ENCODE measurements at regions not wholly inside any gene's neighbourhood (a gene's known extent, or its start where the extent isn't known, plus 50 kb on each side); places are given as distances from the start of the nearest gene placed in this dataset.
A peak's percentile ranks its signal among the peaks of the same experiment; 100 is the strongest.

- intact Hi-C loops (cut with DNase I; ENCODE audit: low total_unique reads): no loop called here
- no peak overlapping the region for H3K27ac ChIP-seq
- peaks cover 0 to 20% (median 3%) of the 10 kb centered on the region in 4 donors for H3K4me1 ChIP-seq
- 40 to 70% (median 54%) methylated on average over 9 of the region's 9 CpGs for WGBS, 5 donors
- H3K4me3 ChIP-seq: no peak overlapping the region
- peak in 1 of 2 donors; percentile 35 for DNase-seq
- H3K36me3 ChIP-seq: peaks cover 0 to 7% (median 2%) of the 10 kb centered on the region in 4 donors
- H3K9me3 ChIP-seq: no peaks in the 10 kb centered on the region
- H3K27me3 ChIP-seq: no peaks in the 10 kb centered on the region
- TF ChIP-seq POLR2AphosphoS5 (IDR thresholded peaks at IDR 0.05) (no peak), EP300 (IDR thresholded peaks at IDR 0.05) (no peak), CTCF (IDR thresholded peaks at IDR 0.05) (no peak), POLR2A (IDR thresholded peaks at IDR 0.05) (no peak)
These were observed 77.6 kb downstream of the RIN2 start for GRCh38 chr20:19835533-19836222.

- Histone ChIP-seq H3K4me3 (no peak overlapping the region), H3K4me1 (peaks cover 0 to 20% (median 3%) of the 10 kb centered on the region in 4 donors), H3K27ac (no peak overlapping the region), H3K36me3 (peaks cover 0 to 7% (median 2%) of the 10 kb centered on the region in 4 donors), H3K9me3 (peaks cover 0 to 4% (median 0%) of the 10 kb centered on the region in 4 donors), H3K27me3 (no peaks in the 10 kb centered on the region)
- 72 to 95% (median 78%) methylated on average over 5 of the region's 5 CpGs for WGBS, 5 donors
- intact Hi-C loops (cut with DNase I; ENCODE audit: low total_unique reads): no loop called here
- TF ChIP-seq POLR2AphosphoS5 (IDR thresholded peaks at IDR 0.05) (no peak), CTCF (IDR thresholded peaks at IDR 0.05) (no peak), EP300 (IDR thresholded peaks at IDR 0.05) (no peak), POLR2A (IDR thresholded peaks at IDR 0.05) (no peak)
- DNase-seq: no peak
These were observed 80.4 kb downstream of the RIN2 start for GRCh38 chr20:19838468-19838867.

- H3K4me3 ChIP-seq: no peak overlapping the region
- H3K36me3 ChIP-seq: peaks cover 0 to 7% (median 2%) of the 10 kb centered on the region in 4 donors
- no peaks in the 10 kb centered on the region for H3K27me3 ChIP-seq
- DNase-seq: no peak
- peaks cover 0 to 20% (median 3%) of the 10 kb centered on the region in 4 donors for H3K4me1 ChIP-seq
- intact Hi-C loops (cut with DNase I; ENCODE audit: low total_unique reads): no loop called here
- 89 to 98% (median 93%) methylated on average over 9 of the region's 9 CpGs for WGBS, 5 donors
- peaks cover 0 to 4% (median 0%) of the 10 kb centered on the region in 4 donors for H3K9me3 ChIP-seq
- TF ChIP-seq POLR2A (IDR thresholded peaks at IDR 0.05) (no peak), CTCF (IDR thresholded peaks at IDR 0.05) (no peak), EP300 (IDR thresholded peaks at IDR 0.05) (no peak)
- no peak overlapping the region for H3K27ac ChIP-seq
These were observed 81.0 kb downstream of the RIN2 start for GRCh38 chr20:19839053-19839452.

GRCh38 chr20:19840111-19840710, 82.2 kb downstream of the RIN2 start:
- DNase-seq: no peak
- WGBS, 5 donors: 71 to 88% (median 81%) methylated on average over 7 of the region's 7 CpGs

More at GRCh38 chr20:19840111-19840710, 82.2 kb downstream of the RIN2 start:
- intact Hi-C loops (cut with DNase I; ENCODE audit: low total_unique reads): no loop called here
- H3K27ac ChIP-seq: no peak overlapping the region
- no peak overlapping the region for H3K4me3 ChIP-seq
- H3K4me1 ChIP-seq: peaks cover 0 to 10% (median 3%) of the 10 kb centered on the region in 4 donors
- peaks cover 0 to 4% (median 0%) of the 10 kb centered on the region in 4 donors for H3K9me3 ChIP-seq
- peaks cover 0 to 7% (median 2%) of the 10 kb centered on the region in 4 donors for H3K36me3 ChIP-seq
- TF ChIP-seq POLR2AphosphoS5 (IDR thresholded peaks at IDR 0.05) (no peak), CTCF (IDR thresholded peaks at IDR 0.05) (no peak), POLR2A (IDR thresholded peaks at IDR 0.05) (no peak), EP300 (IDR thresholded peaks at IDR 0.05) (no peak)
- no peaks in the 10 kb centered on the region for H3K27me3 ChIP-seq

All from stomach (tissue), 8 donors.